ENCODE measurements at regions not wholly inside any gene's neighbourhood (a gene's known extent, or its start where the extent isn't known, plus 50 kb on each side); places are given as distances from the start of the nearest gene placed in this dataset.

DNA sequence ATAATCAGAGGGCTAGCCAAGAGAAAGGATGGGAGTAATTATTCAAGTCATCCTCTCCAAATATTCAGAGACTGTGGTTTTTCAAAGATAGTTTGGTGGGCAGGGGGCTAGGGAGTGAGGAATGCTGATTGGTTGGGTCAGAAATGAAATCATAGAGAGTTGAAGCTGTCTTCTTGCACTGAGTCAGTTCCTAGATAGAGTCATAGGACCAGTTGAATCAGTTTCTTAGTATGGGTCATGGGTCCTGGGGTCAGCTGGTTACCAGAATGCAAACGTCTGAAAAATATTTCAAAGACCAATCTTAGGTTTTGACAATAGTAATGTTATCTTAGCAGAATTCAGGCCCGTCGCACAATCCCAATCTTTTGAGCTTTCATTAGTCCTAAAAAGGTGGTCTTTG is 171.4 kb upstream of the SPATS2L start:
- TF ChIP-seq CTCF (IDR thresholded peaks at IDR 0.05; ENCODE audit: low read depth, low read length, poor library complexity, severe bottlenecking) (no peak), EZH2phosphoT487 (IDR thresholded peaks at IDR 0.05; ENCODE audit: borderline replicate concordance, low read length) (no peak)

Data from DOHH2 (cell line).